NCI-H2196 treated with DMSO at 0.1 percent for 48 hours (cell line): ENCODE measurements at regions not wholly inside any gene's neighbourhood (a gene's known extent, or its start where the extent isn't known, plus 50 kb on each side); places are given as distances from the start of the nearest gene placed in this dataset.

Experiments
- DNase-seq: peaks from one replicate; lab custom pipeline; 2025; ENCODE audit not compliant: unreplicated experiment; lab: John Stamatoyannopoulos, UW

DNA sequence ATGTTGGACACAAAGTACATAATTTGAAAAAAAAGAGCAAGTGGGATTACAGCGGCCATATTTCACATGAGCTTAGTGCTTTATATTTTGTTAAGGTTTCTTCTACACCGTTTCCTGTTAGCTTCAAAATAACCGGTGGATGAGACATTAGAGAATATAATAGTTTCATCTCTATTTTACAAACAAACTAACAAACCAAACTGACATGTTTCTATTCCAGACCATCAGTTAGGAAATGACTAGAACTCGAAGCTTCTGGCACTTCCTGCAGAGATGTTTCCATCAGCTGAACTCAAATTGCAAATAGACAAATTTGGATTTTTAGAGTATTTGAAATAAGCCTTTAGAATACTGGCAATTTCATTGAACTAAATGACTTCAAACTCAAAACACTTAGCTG is 86.5 kb downstream of the MTRR start:
- no peak for DNase-seq

DNA sequence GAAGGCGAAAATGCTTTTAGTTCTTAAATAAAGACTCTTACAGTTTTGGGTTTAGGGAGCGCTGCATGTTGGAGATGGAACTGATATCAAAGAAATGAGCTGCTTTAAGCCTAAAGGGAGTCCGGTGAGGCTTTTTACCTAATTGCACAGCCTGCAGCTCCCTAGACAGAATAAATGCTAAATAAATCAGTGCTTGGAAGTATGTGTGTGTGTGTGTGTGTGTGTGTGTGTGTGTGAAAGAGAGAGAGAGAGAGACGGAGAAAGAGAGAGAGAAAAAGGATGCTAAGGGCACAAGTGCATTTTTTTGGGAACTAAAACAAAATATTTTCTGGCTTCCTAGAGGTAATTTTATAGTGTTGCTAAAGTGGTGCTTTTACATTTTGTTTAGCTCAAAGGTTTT is 88.4 kb downstream of the MTRR start:
- no peak for DNase-seq

DNA sequence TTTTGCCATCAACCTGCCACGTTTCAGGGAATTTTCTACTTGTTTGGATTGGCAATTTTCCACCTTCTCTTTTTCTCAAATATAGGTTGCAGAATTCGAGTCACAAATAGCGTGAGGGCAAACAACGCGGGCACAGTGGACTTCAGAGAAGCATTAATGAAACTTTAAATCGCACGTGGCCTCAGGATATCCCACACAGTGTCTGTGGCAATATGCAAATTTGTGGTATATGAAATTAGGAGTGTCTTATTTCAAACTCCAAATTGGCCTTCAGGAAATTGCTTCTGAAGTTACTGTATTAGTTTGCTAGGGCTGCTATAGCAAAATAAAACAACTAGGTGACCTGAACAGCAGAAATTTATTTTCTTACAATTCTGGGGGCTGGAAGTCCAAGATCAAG is 91.2 kb downstream of the MTRR start:
- DNase-seq: no peak

DNA sequence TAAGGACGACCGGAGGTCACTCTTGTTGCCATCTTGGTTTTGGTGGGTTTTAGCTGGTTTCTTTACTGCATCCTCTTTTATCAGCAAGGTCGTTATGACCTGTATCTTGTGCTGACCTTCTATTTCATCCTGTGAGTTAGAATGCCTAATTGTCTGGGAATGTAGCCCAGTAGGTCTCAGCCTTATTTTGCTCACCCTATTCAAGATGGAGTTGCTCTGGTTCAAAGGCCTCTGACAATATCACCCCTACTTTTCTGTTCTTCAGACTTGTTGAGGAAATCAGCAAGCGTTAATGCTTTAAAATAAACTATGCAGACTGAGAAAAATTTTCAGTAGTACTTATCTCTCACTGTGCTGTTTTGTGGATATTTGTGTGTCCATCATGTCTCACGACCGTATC is 92.6 kb downstream of the MTRR start:
- no peak for DNase-seq

GRCh38 chr5:7970816-7971215 is 101.9 kb downstream of the MTRR start:
- DNase-seq: no peak

DNA sequence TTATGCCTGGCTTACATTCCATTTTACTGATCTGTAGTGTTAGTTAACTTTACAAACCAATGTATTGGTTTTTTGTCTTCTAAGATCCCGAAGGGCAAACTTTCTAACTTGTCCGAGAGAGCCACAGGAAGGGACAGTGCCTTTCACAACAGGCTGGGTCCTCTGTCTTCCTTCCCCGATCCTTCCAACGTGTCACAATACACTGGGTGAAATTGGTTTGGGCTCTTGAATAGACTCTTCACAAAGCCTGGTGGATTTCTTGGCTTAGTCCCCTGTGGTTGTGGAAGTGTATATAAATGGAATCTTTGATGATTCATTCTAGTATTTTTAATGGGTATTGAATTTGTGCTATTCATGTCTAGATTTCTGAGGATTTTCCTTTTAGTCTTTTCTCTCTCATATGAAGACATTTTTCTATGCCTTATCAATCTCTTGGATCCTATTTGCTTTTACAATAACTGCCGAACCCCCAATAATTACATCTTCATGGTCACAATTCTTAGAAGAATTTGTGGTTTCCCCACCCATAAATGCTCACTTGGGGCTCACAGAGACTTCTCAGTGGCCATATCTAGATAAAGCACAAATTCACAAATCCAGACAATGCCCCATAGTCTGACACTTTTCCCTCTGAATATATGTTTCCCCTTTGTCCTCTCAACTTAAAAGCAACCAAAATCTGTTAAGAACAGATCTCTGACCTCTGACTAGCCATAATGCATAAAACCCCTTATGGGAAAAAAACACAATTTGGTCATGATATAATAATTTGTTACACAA is 107.7 kb downstream of the MTRR start:
- DNase-seq: no peak

DNA sequence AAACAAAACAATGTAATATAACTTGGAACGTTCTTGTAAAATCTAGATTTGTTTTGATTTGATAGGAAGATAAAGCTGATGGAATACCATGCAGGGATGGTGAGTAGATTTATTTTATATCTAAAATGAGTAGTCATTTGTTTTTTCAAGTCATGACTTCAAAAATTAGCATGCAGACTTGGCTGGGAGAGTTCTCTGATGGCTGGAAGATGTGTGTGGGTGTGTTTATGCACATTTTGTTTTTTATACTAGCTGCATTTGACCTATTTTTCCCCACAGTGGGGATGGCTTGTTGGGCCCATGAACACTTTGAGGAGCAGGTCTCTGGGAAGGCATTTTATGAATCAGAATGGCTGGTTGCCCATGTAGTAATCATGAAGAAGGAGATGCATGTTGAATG is 109.2 kb downstream of the MTRR start:
- no peak for DNase-seq

DNA sequence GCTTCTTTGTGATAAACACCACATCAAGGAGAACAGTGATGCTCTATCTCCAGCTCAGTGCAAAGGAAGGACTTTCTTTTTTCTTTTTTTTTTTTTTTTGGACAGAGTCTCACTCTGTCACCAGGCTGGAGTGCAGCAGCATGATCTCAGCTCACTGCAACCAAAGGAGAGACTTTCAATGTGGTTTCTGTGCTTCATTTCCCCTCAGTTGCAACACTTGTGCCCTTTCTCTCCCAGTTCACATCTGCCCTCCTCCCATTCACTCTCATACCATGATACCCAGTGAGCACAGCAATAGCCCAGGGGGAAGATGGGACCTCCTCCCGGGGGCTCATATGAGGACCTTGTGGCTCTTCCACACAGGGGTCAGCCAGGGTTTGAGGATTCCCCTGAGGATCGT is 110.0 kb downstream of the MTRR start:
- DNase-seq: no peak

DNA sequence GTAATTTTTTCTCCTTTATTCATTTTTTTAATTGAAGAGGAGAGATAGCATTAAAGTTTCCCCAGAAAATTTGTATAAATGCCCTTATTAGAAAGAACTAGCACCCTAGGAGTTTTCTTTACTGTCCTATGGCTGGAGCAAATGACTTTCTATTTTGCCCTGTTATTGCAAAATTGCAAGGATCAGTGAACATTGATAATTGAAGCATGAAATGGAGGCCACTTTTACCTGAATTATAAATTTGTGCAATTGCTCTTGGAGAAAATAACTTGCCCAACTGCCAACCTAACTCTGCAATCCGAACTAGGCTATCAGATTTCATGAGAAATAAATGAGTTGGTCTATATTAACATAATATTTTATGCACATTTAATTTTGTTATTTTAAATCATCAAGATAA is 111.9 kb downstream of the MTRR start:
- no peak for DNase-seq

DNA sequence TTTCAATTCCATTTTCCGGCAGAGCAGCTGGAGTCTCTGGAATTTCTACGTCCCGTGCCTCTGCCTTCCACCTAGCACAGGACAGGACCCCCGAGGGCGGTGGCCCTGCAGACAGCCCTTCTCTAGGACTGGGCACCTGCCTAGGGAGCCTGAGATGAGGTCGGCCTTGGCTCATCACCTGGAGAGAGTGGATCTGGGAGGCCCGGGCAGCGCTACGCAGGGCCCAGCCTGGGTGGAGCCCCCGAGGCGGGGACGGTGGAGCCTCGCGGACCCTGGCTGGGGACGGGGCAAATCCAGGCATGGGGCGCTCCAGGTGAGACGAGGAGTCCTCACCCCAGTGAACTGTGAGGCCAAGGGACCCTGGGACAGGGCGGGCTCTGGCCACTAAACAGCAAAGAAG is 114.5 kb downstream of the MTRR start:
- no peak for DNase-seq

- DNase-seq: no peak
Measured at GRCh38 chr5:7991125-7991821, 122.3 kb downstream of the MTRR start.

DNA sequence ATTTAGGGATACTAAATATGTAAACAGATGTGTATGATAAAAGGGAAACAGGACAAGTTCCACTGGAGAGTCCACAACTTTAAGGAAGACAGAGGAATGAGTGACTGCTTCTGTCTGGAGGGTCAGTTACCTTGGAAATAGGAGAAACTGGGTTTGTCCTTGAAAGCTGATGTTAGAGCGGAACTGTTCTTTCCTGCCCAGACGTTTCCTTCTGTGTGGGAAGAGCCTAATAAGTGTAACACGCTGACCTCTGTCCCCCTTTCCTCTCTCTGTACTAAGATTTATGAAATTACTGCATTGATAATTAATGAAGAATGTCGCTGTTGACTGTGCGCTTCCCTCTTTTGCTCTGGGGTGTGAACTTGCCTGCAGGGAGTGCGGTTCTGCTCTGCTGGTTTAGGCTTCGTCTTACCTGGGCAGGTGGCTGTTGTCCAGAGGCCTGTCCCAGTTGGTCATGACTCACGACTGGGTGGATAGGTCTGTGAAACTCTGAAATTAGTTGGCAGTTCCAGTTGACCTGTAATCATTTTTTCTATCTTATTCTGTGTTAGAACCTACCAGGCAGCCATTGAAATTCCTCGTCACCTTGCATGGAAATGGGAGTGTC is 126.8 kb downstream of the MTRR start:
- DNase-seq: no peak

GRCh38 chr5:8005416-8005815 is 136.5 kb downstream of the MTRR start:
- DNase-seq: no peak

DNA sequence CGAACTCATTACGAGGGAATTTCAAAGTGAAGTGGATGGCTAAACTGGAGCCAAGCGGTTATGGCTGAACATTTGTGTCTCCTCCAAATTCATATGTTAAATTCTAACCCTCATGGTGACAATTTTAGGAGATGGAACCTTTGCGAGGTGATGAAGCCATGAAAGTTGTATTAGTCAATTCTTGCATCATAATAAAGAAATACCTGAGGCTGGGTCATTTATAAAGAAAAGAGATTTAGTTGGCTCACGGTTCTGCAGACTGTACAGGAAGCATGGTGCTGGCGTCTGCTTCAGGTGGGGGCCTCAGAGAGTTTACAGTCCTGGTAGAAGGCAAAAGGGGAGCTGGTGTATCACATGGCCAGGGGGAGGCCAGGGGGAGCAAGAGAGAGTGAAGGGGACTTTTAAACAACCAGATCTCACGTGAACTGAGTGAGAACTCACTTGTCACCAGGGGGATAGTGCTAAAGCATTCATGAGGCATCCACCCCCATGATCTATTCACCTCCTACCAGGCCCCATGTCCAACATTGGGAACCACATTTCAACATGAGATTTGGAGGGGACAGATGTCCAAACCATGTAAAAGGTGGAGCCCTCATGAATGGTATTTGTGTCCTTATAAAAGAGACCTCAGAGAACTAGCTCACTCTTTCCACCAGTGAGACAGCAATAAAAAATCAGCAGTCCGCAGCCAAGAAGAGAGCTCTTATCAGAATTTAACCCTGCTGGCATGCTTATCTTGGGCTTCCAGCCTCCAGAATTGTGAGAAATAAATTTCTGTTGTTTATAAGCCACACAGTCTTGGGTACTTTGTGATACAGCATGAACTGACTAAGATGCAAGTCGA is 143.4 kb downstream of the MTRR start:
- DNase-seq: no peak

DNA sequence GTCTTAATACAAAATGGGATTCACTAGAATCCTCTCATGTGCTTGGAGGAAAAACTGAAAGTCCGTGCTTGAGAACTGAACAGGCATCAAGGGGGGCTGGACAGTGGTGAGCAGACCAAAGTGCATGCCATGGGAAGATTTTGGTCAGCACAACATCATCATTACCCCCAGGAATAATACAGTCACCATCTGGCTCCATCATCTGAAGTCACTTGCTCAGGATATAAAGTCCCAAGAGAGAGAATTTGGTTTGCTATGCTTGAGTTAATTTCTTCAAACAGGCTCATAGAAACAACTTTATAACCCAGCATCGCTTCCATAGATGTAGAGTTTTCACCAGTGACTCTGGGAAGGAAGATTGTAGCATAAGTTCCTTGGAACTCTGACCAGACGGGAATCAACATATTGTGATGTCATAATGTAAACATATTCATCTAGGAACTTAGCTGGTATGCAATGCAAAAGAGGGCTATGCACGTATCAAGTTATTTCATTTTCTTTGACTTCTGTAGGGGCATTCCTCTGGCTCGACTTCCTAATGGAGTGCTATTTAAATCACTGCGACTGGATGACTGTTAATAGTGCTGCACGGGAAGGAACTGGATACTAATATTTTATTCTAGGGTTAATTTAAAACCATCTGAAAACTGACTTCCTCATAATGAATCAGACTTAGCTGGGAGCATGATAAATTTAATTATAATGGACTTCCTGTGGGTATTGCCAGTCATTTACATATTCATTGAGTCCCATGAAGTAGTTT is 145.2 kb downstream of the MTRR start:
- no peak for DNase-seq

DNA sequence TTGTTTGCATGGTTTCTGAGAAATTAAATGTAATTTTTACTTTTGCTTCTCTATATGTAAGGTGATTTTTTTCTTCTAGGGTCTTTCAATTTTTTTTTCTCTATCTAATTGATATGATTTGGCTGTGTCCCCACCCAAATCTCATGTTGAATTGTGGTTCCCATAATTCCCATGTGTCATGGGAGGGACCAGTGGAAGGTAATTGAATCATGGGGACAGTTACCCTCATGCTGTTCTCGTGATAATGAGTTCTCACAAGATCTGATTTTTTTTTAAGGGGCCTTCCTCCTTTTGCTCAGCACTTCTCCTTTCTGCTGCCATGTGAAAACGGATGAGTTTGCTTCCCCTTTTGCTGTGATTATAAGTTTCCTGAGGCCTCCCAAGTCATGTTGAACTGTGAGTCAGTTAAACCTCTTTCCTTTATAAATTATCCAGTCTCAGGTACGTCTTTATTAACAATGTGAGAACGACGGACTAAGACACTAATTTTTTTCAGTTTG is 150.8 kb downstream of the MTRR start:
- no peak for DNase-seq

GRCh38 chr5:8020861-8021514 is 152.0 kb downstream of the MTRR start:
- DNase-seq: no peak

DNA sequence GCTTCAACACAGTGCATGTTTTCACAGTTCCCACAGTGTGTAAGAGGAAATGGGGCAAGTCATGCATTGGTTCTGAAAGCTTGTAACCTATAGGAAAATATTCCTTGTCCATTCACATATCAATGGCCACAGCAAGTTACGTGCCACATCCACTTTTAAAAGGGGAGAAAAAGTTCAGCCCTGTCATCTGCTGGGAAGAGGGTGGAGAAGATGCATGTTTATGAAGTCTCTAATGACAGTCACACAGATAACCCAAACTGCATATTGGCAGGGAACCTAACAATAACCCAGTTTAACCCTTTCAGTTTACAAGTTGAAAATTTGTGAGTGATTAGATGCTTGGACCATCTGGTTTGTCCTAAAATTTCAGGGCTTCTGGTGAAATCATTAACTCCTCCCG is 159.3 kb downstream of the MTRR start:
- no peak for DNase-seq

- no peak for DNase-seq
Measured at GRCh38 chr5:8033261-8033660, 164.3 kb downstream of the MTRR start.

- no peak for DNase-seq
Measured at GRCh38 chr5:8034852-8035251, 165.9 kb downstream of the MTRR start.
